Stimulated activated effector memory CD8-positive, alpha-beta T cell treated with anti-CD3 and anti-CD28 coated beads, Interleukin-12 subunit alpha, Interleukin-12 subunit beta, amount 100 ng/mL, for 72 hours (primary cell): ENCODE measurements at regions not wholly inside any gene's neighbourhood (a gene's known extent, or its start where the extent isn't known, plus 50 kb on each side); places are given as distances from the start of the nearest gene placed in this dataset.
A peak's percentile ranks its signal among the peaks of the same experiment; 100 is the strongest.
"Not testable (repeated sequence)": the region's sequence is repeated elsewhere in the genome, so short reads cannot be mapped to it uniquely, and the experiment has no call there.

ENCODE experiments used
- ATAC-seq: fragments of 150-1000 bp; cut with Tn5 transposase; 2 replicates; pipeline ENCODE4 v1.10.0; 2021
- DNase-seq, 2 donors: peaks; one replicate each; pipeline ENCODE4 v3.0.0; 2021 to 2022; ENCODE audit warnings: low spot score in 2 of 2
- H3K27ac Mint-ChIP-seq: one replicate; pipeline ENCODE4 v1.8.0; 2022; ENCODE audit warnings: mild to moderate bottlenecking, mixed read lengths
- H3K36me3 Mint-ChIP-seq: one replicate; pipeline ENCODE4 v1.8.0; 2022; ENCODE audit warnings: mild to moderate bottlenecking, mixed read lengths
- H3K4me1 Mint-ChIP-seq: one replicate; pipeline ENCODE4 v1.8.0; 2022; ENCODE audit warnings: mixed read lengths
- H3K4me3 Mint-ChIP-seq: one replicate; pipeline ENCODE4 v1.8.0; 2022; ENCODE audit warnings: mild to moderate bottlenecking, mixed read lengths
- H3K9me3 Mint-ChIP-seq: one replicate; pipeline ENCODE4 v1.8.0; 2022; ENCODE audit warnings: mixed read lengths

DNA sequence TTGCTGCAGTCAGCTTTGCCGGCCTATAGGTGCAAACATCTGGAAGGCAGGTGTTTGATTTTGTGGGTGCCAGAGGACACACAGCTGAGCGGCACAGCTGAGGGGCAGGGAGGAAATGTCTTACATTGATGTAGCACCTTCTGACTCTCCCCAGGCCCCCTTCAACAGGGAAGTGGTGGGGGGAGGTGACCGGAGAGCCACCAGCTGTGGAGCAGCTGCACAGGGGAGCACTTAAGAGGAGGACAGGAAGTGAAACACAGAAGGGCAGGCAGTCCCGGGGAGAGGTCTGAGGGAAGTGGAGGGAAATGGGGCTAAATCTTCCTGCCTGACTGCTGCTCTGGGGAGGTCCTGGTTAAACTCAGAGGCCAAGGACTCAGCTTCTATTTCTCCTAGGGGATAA is 409.1 kb downstream of the TNS1 start:
- H3K4me3 Mint-ChIP-seq: no peak overlapping the region
- no peak for ATAC-seq
- H3K36me3 Mint-ChIP-seq: no peaks in the 10 kb centered on the region
- no peak for DNase-seq
- no peak overlapping the region for H3K27ac Mint-ChIP-seq
- H3K4me1 Mint-ChIP-seq: no peaks in the 10 kb centered on the region
- H3K9me3 Mint-ChIP-seq: no peaks in the 10 kb centered on the region

DNA sequence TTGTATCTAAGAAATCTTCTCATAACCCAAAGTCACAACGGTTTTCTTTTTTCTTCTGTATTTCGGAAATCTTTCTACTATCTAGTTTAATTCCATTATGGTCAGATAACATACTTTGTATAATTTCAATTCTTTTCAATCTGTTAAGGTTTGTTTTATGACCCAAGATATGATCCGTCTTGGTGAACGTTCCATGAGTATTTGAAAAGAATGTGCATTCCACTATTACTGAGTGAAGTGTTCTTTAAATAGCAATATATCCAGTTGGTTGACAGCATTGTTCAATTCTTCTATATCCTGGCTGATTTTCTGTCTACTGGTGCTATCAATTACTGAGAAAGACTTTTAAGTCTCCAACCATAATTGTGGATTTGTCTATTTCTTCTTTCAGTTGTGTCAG is 414.5 kb downstream of the TNS1 start:
- H3K4me3 Mint-ChIP-seq: no peak overlapping the region
- no peak for DNase-seq
- no peak overlapping the region for H3K27ac Mint-ChIP-seq
- H3K9me3 Mint-ChIP-seq: no peaks in the 10 kb centered on the region
- no peaks in the 10 kb centered on the region for H3K36me3 Mint-ChIP-seq
- no peaks in the 10 kb centered on the region for H3K4me1 Mint-ChIP-seq
- ATAC-seq: no peak

DNA sequence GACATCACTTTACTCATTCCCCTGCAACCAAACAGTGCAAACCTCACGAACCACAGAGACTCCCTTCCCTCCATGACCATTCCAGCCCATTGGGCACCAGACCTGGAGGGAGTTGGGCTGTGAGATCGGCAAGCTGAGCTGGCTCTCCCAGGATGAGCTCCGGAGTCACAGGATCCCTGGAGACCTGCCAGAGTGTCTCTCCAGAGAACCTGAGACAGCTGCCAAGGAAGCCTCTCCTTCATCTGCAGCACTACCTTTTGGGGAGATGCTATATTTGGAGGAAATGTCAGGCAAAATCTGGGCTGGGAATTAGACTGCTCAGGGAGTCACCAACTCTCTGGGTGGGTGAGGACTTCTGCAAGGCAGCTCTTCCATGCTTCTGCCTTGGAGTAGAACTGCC is 417.4 kb downstream of the TNS1 start:
- H3K36me3 Mint-ChIP-seq: no peaks in the 10 kb centered on the region
- no peak overlapping the region for H3K27ac Mint-ChIP-seq
- H3K4me3 Mint-ChIP-seq: no peak overlapping the region
- H3K4me1 Mint-ChIP-seq: no peaks in the 10 kb centered on the region
- no peaks in the 10 kb centered on the region for H3K9me3 Mint-ChIP-seq
- ATAC-seq: peak; percentile 8
- no peak for DNase-seq

DNA sequence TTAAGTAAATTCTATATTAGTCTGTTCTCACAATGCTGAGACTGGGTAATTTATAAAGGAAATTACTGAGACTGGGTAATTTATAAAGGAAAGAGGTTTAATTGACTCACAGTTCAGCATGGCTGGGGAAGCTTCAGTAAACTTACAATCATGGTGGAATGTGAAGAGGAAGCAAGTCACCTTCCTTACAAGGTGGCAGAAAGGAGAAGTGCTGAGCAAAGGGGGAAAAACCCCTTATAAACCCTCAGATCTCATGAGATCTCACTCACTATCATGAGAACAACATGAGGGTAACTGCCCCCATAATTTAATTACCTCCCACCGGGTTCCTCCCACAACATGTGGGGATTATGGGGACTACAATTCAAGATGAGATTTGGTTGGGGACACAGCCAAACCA is 422.4 kb downstream of the TNS1 start:
- not testable (repeated sequence) for H3K36me3 Mint-ChIP-seq, H3K4me1 Mint-ChIP-seq, H3K9me3 Mint-ChIP-seq, ATAC-seq, H3K4me3 Mint-ChIP-seq, H3K27ac Mint-ChIP-seq, DNase-seq

DNA sequence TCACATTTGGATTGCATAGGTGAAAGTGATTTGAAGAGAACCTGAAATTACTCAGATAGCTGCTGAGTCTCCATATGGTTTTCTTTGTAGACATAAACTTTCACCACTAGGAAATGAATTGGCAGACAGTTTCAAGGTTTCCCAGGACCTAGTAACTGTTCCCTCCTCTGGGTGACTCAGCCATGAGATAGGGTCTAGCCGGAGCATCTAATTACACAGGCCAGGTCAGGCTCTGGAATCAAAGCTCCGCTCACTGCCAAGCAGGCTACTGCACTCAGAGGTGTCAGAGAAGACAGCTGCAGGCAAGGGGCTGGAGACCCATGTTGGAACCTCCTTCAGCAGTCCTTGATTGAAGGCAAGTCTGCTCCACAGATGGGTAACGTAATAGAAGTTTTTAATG is 429.2 kb downstream of the TNS1 start:
- Mint-ChIP-seq H3K4me3 (no peak overlapping the region), H3K36me3 (no peaks in the 10 kb centered on the region), H3K4me1 (no peaks in the 10 kb centered on the region), H3K9me3 (no peaks in the 10 kb centered on the region), H3K27ac (no peak overlapping the region)
- no peak for DNase-seq
- ATAC-seq: no peak

DNA sequence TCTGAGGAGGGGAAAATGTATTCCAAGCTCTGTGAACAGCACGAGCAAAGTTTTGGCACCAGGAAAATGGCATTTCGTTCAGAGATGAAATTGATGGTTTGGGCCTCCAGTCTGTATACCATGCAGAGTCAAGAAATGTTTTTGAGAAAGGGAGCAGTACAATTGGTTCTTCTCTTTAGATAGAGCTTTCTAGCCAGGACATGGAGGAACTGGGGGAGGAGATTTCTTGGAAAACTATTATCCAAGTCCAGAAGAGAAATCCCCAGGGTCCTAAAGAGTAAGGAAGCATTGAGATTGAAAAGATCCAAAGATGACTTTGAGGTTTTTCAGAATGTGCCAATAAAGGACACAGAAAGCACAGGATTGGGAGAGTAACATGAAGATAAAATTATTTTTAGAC is 432.4 kb downstream of the TNS1 start:
- Mint-ChIP-seq H3K9me3 (peaks cover 3% of the 10 kb centered on the region), H3K4me1 (no peaks in the 10 kb centered on the region), H3K27ac (no peak overlapping the region), H3K36me3 (no peaks in the 10 kb centered on the region), H3K4me3 (no peak overlapping the region)
- DNase-seq (no peak), ATAC-seq (no peak)

DNA sequence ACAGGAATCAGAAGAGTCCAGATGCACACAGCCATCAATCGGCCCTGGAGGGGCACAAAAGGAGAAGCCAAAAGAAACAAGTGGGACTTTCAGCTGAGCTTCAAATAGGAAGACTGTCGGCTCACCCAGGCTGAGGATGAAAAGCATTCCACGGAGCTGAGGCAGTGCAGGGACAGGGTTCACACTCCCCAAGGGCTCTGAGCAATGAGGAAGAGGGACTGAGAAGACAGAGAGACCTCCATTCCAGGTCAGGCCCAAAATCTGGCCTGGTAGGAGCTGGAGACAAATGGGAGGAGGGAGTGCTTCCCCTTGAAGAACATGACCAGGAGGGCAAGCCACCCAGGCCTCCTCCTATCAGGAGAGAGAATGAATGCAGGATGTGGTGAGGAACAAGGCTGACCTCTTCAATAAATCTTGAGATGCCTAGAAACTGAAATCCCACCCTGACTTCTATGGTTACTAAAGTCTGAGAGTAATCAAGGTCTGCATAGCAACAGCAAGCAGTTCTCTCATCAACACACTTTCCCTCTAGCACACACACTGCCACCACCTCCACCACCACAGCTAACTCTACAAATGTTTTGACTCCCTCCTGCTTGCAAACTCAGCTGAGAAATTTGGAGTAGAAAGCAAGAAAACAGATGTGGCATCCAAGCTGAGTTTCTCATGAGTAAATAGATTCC is 434.4 kb downstream of the TNS1 start:
- DNase-seq: no peak
- H3K4me1 Mint-ChIP-seq: no peaks in the 10 kb centered on the region
- peaks cover 3% of the 10 kb centered on the region for H3K9me3 Mint-ChIP-seq
- H3K4me3 Mint-ChIP-seq: no peak overlapping the region
- ATAC-seq: no peak
- H3K36me3 Mint-ChIP-seq: no peaks in the 10 kb centered on the region
- H3K27ac Mint-ChIP-seq: no peak overlapping the region

DNA sequence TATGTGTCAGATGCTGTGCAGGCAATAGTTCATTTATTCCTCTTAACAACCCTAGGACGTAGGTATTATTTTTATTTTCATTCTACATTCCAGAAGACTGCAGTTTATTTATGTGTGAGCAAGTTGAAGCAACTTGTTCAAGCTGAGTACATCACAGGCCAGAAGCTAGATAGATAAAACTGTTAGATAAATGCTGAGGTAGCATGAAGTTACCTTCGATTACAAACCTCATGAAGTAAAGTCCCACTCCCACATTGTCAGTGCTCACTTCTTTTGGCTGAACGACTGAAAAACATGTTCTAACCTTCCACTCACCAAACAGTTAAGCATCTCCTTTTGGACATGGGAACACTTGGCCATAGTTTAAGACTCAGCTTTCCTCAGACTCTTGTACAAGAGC is 439.2 kb downstream of the TNS1 start:
- Mint-ChIP-seq H3K9me3 (peaks cover 7% of the 10 kb centered on the region), H3K36me3 (no peaks in the 10 kb centered on the region), H3K4me1 (no peaks in the 10 kb centered on the region), H3K4me3 (no peak overlapping the region), H3K27ac (no peak overlapping the region)
- no peak for ATAC-seq
- no peak for DNase-seq

DNA sequence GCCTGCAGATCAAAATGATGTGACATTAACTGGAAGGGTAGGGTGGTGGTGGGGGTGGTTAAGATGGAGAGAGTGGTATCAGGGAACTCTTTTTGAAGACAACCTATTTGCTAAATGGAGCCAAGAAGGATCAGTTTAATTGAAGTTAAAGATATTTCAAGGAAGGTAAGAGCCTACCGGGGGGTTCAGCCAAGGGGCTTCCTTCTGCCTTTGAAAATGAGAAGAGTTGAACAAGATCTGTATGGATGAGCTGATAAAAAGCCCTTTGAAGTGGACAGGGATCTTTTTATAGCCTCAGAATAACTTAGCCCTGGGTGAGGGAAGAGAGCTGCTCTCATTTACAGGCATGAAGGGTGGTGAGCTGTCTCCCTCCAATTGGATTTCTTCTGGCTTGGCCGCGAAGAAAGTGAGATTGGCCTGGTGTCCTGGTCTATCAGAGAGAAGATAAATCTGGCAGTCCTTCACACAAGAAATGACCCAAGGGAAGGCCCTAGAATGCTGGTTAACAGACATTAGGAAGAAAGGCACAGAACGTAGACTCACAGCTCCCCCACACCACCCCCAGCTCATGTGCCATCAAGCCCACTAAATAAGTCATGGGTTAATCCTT is 439.8 kb downstream of the TNS1 start:
- Mint-ChIP-seq H3K27ac (no peak overlapping the region), H3K4me1 (no peaks in the 10 kb centered on the region), H3K36me3 (no peaks in the 10 kb centered on the region), H3K9me3 (peaks cover 7% of the 10 kb centered on the region), H3K4me3 (no peak overlapping the region)
- DNase-seq (no peak), ATAC-seq (no peak)

DNA sequence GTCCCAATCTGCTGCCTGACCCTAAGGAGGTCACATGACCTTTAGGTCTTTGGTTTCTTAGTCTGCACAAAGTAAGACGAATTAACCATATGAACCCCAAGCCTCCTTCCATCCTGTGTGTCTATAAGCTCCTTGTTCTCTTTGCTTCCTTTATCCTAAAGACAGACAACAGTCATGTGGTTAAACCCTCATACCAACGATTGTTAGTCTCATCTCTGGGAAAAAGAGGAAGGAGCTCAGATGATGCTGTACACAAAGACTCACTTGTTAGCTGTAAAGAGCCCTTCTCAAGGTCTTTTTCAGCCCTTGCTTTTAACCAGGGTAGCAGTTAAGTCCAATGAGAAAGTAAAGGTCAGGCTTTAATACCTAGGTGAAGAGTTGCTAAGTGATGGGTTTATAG is 443.7 kb downstream of the TNS1 start:
- DNase-seq (no peak), ATAC-seq (no peak)
- Mint-ChIP-seq H3K9me3 (peaks cover 5% of the 10 kb centered on the region), H3K4me3 (no peak overlapping the region), H3K36me3 (no peaks in the 10 kb centered on the region), H3K4me1 (no peaks in the 10 kb centered on the region), H3K27ac (no peak overlapping the region)

DNA sequence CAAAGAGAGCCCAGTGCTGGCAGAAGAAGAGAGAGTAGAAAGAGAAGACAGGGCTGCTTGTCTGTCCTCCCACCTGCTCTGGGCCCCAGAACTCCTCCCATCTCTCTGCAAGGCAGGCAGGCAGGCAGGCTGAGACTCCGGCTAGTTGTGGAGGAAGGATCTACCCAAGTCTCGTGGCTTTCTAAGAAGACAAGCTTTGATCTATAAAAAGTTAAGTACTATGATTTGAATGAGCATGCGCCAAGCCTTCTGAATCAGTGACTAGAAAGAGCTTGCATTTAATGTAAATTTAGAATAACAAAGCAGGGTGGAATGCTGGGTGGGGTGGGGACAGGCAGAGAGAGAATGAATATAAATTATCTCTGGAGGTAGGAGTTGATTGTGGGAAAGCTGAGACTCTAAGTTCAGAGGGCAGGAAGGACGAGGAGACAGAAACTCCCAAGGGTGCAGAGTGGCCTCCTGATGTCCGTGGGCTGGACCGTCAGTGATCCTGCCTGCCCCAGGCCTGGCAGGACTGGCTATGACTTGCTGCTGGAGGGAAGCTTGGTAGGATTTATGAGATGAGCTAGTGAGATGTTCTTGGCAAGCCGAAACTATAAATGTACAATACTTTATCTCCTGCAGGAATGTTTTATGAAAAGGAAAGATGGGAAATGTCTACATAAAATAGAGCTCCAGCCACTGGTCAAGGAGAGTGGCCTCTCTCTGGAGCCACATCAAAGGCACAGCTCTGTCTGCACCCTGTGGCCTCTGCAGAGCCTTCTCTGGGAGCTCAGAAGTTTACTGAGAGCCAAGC is 447.5 kb downstream of the TNS1 start:
- H3K4me1 Mint-ChIP-seq: no peaks in the 10 kb centered on the region
- no peaks in the 10 kb centered on the region for H3K9me3 Mint-ChIP-seq
- no peaks in the 10 kb centered on the region for H3K36me3 Mint-ChIP-seq
- no peak for ATAC-seq
- no peak for DNase-seq
- no peak overlapping the region for H3K27ac Mint-ChIP-seq
- no peak overlapping the region for H3K4me3 Mint-ChIP-seq

DNA sequence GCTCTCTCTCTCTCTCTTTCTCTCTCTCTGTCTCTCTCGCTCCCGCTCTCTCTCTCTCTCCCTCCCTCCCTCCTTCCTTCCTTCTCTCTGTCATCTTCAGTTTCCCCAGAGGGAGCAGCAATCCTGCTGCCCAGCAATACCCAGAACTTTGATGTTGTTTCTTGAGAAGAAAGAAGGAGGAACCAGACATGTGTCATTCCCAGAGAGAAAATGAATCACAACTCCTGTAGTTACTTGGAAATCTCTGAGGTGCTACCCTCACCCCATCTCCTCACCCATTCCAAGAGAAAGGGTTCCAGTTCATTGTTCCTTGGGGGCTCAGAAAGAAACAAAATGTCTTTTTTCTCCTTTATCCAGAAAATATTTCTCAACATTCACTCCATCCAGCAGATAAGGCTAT is 449.1 kb downstream of the TNS1 start:
- no peak for ATAC-seq
- no peak overlapping the region for H3K27ac Mint-ChIP-seq
- no peaks in the 10 kb centered on the region for H3K36me3 Mint-ChIP-seq
- no peak for DNase-seq
- no peaks in the 10 kb centered on the region for H3K4me1 Mint-ChIP-seq
- no peak overlapping the region for H3K4me3 Mint-ChIP-seq
- no peaks in the 10 kb centered on the region for H3K9me3 Mint-ChIP-seq

DNA sequence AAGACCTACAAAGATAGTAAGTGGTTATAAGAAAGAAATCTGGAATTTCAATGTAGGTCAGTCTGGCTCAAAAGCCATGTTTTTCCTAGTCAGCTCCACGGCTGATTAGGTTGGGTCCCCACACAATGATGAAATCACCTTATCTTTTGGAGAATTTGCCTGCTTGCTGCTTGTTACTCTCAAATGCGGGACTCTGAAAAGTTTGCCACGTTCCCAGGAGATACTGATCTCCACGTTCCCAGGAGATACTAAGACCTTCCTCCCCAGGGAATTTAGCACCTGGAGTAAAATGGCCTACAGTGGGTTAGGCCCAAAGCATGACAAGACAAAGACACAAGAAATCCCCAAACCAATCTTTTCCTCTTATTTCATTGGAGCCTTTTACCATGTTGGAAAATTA is 449.6 kb downstream of the TNS1 start:
- H3K27ac Mint-ChIP-seq: no peak overlapping the region
- no peaks in the 10 kb centered on the region for H3K9me3 Mint-ChIP-seq
- H3K36me3 Mint-ChIP-seq: no peaks in the 10 kb centered on the region
- H3K4me1 Mint-ChIP-seq: no peaks in the 10 kb centered on the region
- H3K4me3 Mint-ChIP-seq: no peak overlapping the region
- ATAC-seq: no peak
- DNase-seq: no peak

DNA sequence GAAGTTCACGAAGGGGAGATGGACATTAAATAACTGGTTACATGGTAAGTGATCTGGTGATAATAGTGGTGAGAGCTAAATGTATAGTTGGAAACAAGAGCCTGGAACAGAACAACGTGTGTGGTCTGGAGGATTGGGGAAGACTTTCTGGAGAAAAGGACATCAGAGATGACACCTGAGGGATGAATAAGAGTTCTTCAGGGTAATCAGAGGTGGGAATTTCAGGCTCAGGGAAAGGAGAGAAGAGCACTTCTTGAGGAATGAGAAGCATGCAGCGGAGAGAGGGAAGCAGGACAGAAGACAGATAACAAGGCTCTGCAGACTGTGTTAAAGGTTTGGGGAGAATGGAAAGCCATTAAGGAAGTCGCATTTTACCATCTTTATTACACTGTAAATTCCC is 450.7 kb downstream of the TNS1 start:
- no peaks in the 10 kb centered on the region for H3K9me3 Mint-ChIP-seq
- no peaks in the 10 kb centered on the region for H3K4me1 Mint-ChIP-seq
- H3K4me3 Mint-ChIP-seq: no peak overlapping the region
- DNase-seq (no peak), ATAC-seq (no peak)
- no peaks in the 10 kb centered on the region for H3K36me3 Mint-ChIP-seq
- no peak overlapping the region for H3K27ac Mint-ChIP-seq

DNA sequence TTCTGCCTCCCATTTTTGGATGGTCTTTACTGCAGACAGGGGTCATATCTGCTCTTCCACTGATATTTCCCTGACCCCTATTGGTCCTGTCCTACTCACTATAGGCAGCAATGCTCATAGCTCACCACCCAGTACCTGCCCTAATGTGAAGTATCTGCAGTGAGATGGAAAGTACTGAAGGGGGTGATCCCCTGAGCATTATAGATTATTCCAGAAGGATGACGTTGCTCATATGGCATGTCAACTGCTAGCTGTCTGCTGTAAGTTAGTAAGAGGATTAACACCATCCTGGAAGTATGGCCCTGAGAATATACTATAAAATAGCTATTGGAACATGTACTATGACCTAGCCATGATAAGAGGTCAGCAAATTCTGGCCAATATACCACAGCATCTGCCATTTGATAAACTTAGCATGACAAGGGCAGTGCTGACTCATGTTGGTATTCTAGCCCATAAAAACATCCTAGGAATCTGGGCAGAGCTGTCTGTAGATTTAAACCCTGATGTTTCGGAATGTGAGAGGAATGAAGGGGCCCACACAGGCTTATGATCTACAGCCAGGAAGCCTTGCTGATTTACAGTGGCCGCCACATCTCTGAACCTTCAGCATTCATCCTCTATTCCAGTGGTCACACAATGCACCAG is 451.4 kb downstream of the TNS1 start:
- DNase-seq (peak in 1 of 2 donors; percentile 18), ATAC-seq (no peak)
- no peaks in the 10 kb centered on the region for H3K9me3 Mint-ChIP-seq
- H3K4me1 Mint-ChIP-seq: no peaks in the 10 kb centered on the region
- no peak overlapping the region for H3K4me3 Mint-ChIP-seq
- no peaks in the 10 kb centered on the region for H3K36me3 Mint-ChIP-seq
- no peak overlapping the region for H3K27ac Mint-ChIP-seq

DNA sequence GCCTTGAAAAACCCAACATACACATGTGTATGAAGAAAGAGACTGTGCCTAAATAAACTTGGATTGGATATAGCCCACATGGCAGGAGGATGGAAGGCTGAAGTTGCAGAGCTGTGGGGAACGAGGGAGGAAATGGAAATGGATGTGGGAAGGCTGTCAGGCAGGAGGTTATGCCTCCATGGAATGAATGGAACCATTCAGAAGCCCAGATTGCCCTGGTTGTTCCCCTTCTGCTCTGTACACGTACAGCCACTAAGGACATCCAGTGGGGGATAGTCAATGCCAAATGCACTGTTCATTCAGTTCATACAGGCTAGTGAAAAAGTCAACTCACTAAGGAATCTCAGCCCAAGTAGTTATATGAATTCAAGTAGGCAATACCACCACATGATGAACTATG is 463.7 kb downstream of the TNS1 start:
- Mint-ChIP-seq H3K4me3 (no peak overlapping the region), H3K9me3 (peaks cover 1% of the 10 kb centered on the region), H3K4me1 (no peaks in the 10 kb centered on the region), H3K27ac (no peak overlapping the region), H3K36me3 (no peaks in the 10 kb centered on the region)
- ATAC-seq (no peak), DNase-seq (peak in 1 of 2 donors; percentile 20)
